Common myeloid progenitor, CD34-positive (primary cell): ENCODE measurements at regions not wholly inside any gene's neighbourhood (a gene's known extent, or its start where the extent isn't known, plus 50 kb on each side); places are given as distances from the start of the nearest gene placed in this dataset.

Experiments used
- CTCF ChIA-PET: fragments of 350-600 bp; sonication (Branson Sonifier 250); formaldehyde crosslinking; loops from one replicate; lab custom pipeline; 2021; ENCODE audit warnings: antibody characterized with exemption; lab: Charles Lee
- POLR2A ChIA-PET: fragments of 350-600 bp; sonication (Branson Sonifier 250); formaldehyde crosslinking; loops from one replicate; lab custom pipeline; 2021; ENCODE audit warnings: antibody characterized with exemption; lab: Charles Lee
- DNase-seq, 3 donors: peaks; one replicate each; pipeline versions ENCODE4 v3.0.0 to v3.0.0-alpha.2; 2013
- H3K27ac ChIP-seq, 2 experiments: 1 replicate in 1 of 2; 2 replicates in 1 of 2; pipeline ENCODE4 v1.7.0; 2013; ENCODE audit warnings: inconsistent platforms in 2 of 2, low read length in 2 of 2, mild to moderate bottlenecking in 2 of 2, low read depth in 1 of 2, moderate library complexity in 1 of 2; ENCODE audit not compliant: severe bottlenecking in 2 of 2, insufficient read depth in 1 of 2, poor library complexity in 1 of 2
- H3K27me3 ChIP-seq, 5 experiments: replicated peaks in 2 of 5; 1 replicate in 3 of 5; 2 replicates in 2 of 5; pipeline versions ENCODE4 v1.6.1 to v1.7.0; 2013; ENCODE audit warnings: low read length in 4 of 5, mild to moderate bottlenecking in 2 of 5, moderate library complexity in 2 of 5, inconsistent platforms in 1 of 5; ENCODE audit not compliant: insufficient read depth in 5 of 5, control insufficient read depth in 4 of 5
- H3K36me3 ChIP-seq, 4 experiments: 1 replicate in 2 of 4; 2 replicates in 2 of 4; pipeline versions ENCODE4 v1.6.1 to v1.7.0; 2013; ENCODE audit warnings: low read length in 3 of 4, control low read depth in 1 of 4, mild to moderate bottlenecking in 1 of 4; ENCODE audit not compliant: control insufficient read depth in 4 of 4, insufficient read depth in 4 of 4
- H3K4me1 ChIP-seq, 4 experiments: 1 replicate in 3 of 4; 2 replicates in 1 of 4; pipeline versions ENCODE4 v1.6.1 to v1.7.1; 2013; ENCODE audit warnings: low read length in 3 of 4, mild to moderate bottlenecking in 3 of 4, control low read depth in 1 of 4, inconsistent platforms in 1 of 4, moderate library complexity in 1 of 4; ENCODE audit not compliant: control insufficient read depth in 4 of 4, insufficient read depth in 4 of 4; ENCODE audit errors: control extremely low read depth in 1 of 4
- H3K4me3 ChIP-seq, 7 experiments: 1 replicate in 4 of 7; 2 replicates in 3 of 7; pipeline versions ENCODE4 v1.5.1 to v1.7.0; 2013; ENCODE audit warnings: mild to moderate bottlenecking in 7 of 7, low read length in 6 of 7, moderate library complexity in 6 of 7, inconsistent platforms in 2 of 7, low read depth in 2 of 7, control low read depth in 1 of 7; ENCODE audit not compliant: insufficient read depth in 4 of 7, control insufficient read depth in 1 of 7; ENCODE audit errors: extremely low read depth in 1 of 7
- H3K9me3 ChIP-seq, 5 experiments: 1 replicate in 4 of 5; 2 replicates in 1 of 5; pipeline versions ENCODE4 v1.6.1 to v1.7.1; 2013; ENCODE audit warnings: low read length in 4 of 5, mild to moderate bottlenecking in 2 of 5, inconsistent platforms in 1 of 5, low read depth in 1 of 5, moderate library complexity in 1 of 5; ENCODE audit not compliant: control insufficient read depth in 4 of 5, insufficient read depth in 2 of 5; ENCODE audit errors: control extremely low read depth in 1 of 5
- WGBS: methylation state at CpG from one replicate; pipeline ENCODE4 v1.1.5; 2013; ENCODE audit not compliant: insufficient coverage; 5-methylcytosine and 5-hydroxymethylcytosine counted together

DNA sequence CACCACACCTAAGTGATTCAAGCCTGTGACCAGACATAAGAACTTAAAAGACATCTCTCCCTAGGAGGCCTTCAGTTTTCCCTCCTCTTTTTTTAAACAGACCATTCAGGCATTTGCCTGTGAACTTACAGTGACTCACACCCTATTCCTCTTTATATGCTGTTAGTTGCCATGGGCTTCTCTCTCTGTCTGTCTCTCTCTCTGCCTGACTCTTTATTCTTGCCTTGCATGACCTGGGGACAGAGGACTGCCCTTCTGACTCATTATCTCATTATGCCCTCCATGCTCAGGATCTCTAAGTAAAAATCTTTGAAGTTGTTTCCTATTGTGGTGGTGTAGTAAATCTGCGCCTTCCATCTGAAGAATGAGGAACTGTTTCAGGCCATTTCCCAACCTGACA, 442.2 kb upstream of the MAN1A1 start:
- Histone ChIP-seq H3K4me3 (no peak overlapping the region), H3K27ac (no peak overlapping the region), H3K27me3 (no peaks in the 10 kb centered on the region), H3K4me1 (no peaks in the 10 kb centered on the region), H3K36me3 (no peaks in the 10 kb centered on the region), H3K9me3 (peaks cover 0 to 4% (median 0%) of the 10 kb centered on the region in 5 experiments)
- no peak for DNase-seq
- ChIA-PET CTCF (no interaction called here), POLR2A (no interaction called here)
- WGBS: 100% methylated on average over 1 of the region's 1 CpG

- 95% methylated on average over 4 of the region's 6 CpGs for WGBS
- Histone ChIP-seq H3K27ac (no peak overlapping the region), H3K4me1 (no peaks in the 10 kb centered on the region), H3K9me3 (no peaks in the 10 kb centered on the region), H3K27me3 (no peaks in the 10 kb centered on the region), H3K4me3 (no peak overlapping the region), H3K36me3 (no peaks in the 10 kb centered on the region)
- ChIA-PET CTCF (no interaction called here), POLR2A (no interaction called here)
- no peak for DNase-seq
Observed at GRCh38 chr6:119781365-119781764, 431.8 kb upstream of the MAN1A1 start.

GRCh38 chr6:119768201-119768600, 418.6 kb upstream of the MAN1A1 start:
- WGBS: 25% methylated on average over 2 of the region's 5 CpGs
- H3K27me3 ChIP-seq: no peaks in the 10 kb centered on the region
- CTCF ChIA-PET: no interaction called here
- peak; percentile 43 to 79 (median 72) for DNase-seq
- POLR2A ChIA-PET: no interaction called here
- H3K27ac ChIP-seq: no peak overlapping the region
- peaks cover 0 to 12% (median 6%) of the 10 kb centered on the region in 5 experiments for H3K9me3 ChIP-seq
- no peaks in the 10 kb centered on the region for H3K36me3 ChIP-seq
- H3K4me3 ChIP-seq: peak overlapping the region in 3 of 7 experiments; percentile 25 to 50 (median 29)
- H3K4me1 ChIP-seq: peaks cover 6 to 20% (median 14%) of the 10 kb centered on the region in 4 experiments

GRCh38 chr6:119764927-119765681, 415.5 kb upstream of the MAN1A1 start:
- 100% methylated on average over 3 of the region's 7 CpGs for WGBS
- ChIA-PET POLR2A (no interaction called here), CTCF (no interaction called here)
- Histone ChIP-seq H3K36me3 (no peaks in the 10 kb centered on the region), H3K4me3 (no peak overlapping the region), H3K27me3 (no peaks in the 10 kb centered on the region), H3K4me1 (peaks cover 6 to 20% (median 14%) of the 10 kb centered on the region in 4 experiments), H3K9me3 (no peaks in the 10 kb centered on the region), H3K27ac (no peak overlapping the region)
- no peak for DNase-seq

GRCh38 chr6:119760046-119760445, 410.5 kb upstream of the MAN1A1 start:
- peak in 2 of 3 donors; percentile 24 to 42 for DNase-seq
- H3K9me3 ChIP-seq: no peaks in the 10 kb centered on the region
- no peaks in the 10 kb centered on the region for H3K36me3 ChIP-seq
- CTCF ChIA-PET: no interaction called here
- H3K4me3 ChIP-seq: no peak overlapping the region
- peaks cover 0 to 3% (median 0%) of the 10 kb centered on the region in 4 experiments for H3K4me1 ChIP-seq
- no peaks in the 10 kb centered on the region for H3K27me3 ChIP-seq
- WGBS: 20% methylated on average over 1 of the region's 1 CpG
- POLR2A ChIA-PET: no interaction called here
- H3K27ac ChIP-seq: no peak overlapping the region

DNA sequence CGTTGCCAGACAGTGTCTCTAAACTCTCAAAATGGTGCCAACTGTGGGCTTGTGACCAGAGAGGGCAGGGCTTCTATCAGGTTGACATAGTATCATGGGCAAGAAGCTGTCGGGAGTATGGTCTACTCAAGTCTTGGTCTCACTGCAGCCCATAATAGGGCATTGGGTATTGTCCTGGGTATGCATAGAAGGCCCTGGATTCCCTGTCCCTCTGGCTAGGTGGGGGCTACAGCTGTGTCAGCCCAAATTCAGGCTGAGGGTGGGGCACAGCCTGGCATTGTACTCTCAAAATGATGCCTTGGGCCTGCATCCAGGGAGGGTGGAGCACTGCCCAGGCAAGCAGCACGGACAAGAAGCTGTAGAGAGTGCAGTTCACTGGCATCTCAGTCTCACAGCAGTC, 408.8 kb upstream of the MAN1A1 start:
- Histone ChIP-seq H3K4me3 (no peak overlapping the region), H3K27me3 (no peaks in the 10 kb centered on the region), H3K27ac (no peak overlapping the region), H3K9me3 (peaks cover 0 to 2% (median 0%) of the 10 kb centered on the region in 5 experiments), H3K36me3 (no peaks in the 10 kb centered on the region), H3K4me1 (peaks cover 0 to 3% (median 0%) of the 10 kb centered on the region in 4 experiments)
- WGBS: 100% methylated on average over 3 of the region's 3 CpGs
- CTCF ChIA-PET: interaction anchor here (1.6 kb wide), 1 partner anchor 16 kb away, joined by 4 read pairs; no protein-coding TSS in a partner anchor
- no peak for DNase-seq
- POLR2A ChIA-PET: interaction anchor here (0.6 kb wide), 1 partner anchor 801 kb away, joined by 5 read pairs; no protein-coding TSS in a partner anchor

- DNase-seq: no peak
- Histone ChIP-seq H3K4me3 (no peak overlapping the region), H3K27me3 (no peaks in the 10 kb centered on the region), H3K36me3 (no peaks in the 10 kb centered on the region), H3K4me1 (peaks cover 0 to 3% (median 0%) of the 10 kb centered on the region in 4 experiments), H3K27ac (no peak overlapping the region), H3K9me3 (peaks cover 0 to 2% (median 0%) of the 10 kb centered on the region in 5 experiments)
- ChIA-PET POLR2A (no interaction called here), CTCF (interaction anchor here (1.4 kb wide), 1 partner anchor 15 kb away, joined by 4 read pairs; no protein-coding TSS in a partner anchor)
- 80% methylated on average over 1 of the region's 2 CpGs for WGBS
Observed at GRCh38 chr6:119757467-119757866, 407.9 kb upstream of the MAN1A1 start.
